ENCODE measurements at regions not wholly inside any gene's neighbourhood (a gene's known extent, or its start where the extent isn't known, plus 50 kb on each side); places are given as distances from the start of the nearest gene placed in this dataset.

GRCh38 chr21:26307640-26308039, 137.1 kb upstream of the APP start:
- Histone ChIP-seq H4K91ac (ENCODE audit: low read depth, low read length) (no peak overlapping the region), H4K8ac (ENCODE audit: low read depth, low read length) (no peak overlapping the region), H3K36me3 (ENCODE audit: control insufficient read depth in 1 of 2, insufficient read depth in 2 of 2, low read length in 2 of 2) (no peaks in the 10 kb centered on the region), H3K79me2 (ENCODE audit: control insufficient read depth, insufficient read depth, low read length, poor library complexity) (no peaks in the 10 kb centered on the region), H3K9ac (ENCODE audit: low read length) (no peak overlapping the region), H2BK5ac (ENCODE audit: low read depth, low read length, poor library complexity) (no peak overlapping the region), H2BK12ac (ENCODE audit: low read length) (no peak overlapping the region), H2AFZ (ENCODE audit: insufficient read depth, low read length, poor library complexity) (no peak overlapping the region), H4K12ac (ENCODE audit: low read depth, low read length) (no peak overlapping the region), H3K27ac (ENCODE audit: low read depth, low read length) (no peak overlapping the region), H3K4me2 (ENCODE audit: low read length) (no peak overlapping the region), H2AK5ac (ENCODE audit: low read length) (no peak overlapping the region), H3K27me3 (ENCODE audit: insufficient read depth, low read length) (no peaks in the 10 kb centered on the region), H2BK120ac (ENCODE audit: insufficient read depth, low read length, poor library complexity) (no peak overlapping the region), H3K18ac (ENCODE audit: low read length) (no peak overlapping the region), H3K14ac (ENCODE audit: low read length) (no peak overlapping the region), H3K4me3 (ENCODE audit: low read depth, low read length) (no peak overlapping the region), H3K4me1 (ENCODE audit: control insufficient read depth in 1 of 2, insufficient read depth in 2 of 2, low read length in 2 of 2) (no peaks in the 10 kb centered on the region), H3K9me3 (ENCODE audit: insufficient read depth, low read depth, low read length) (no peaks in the 10 kb centered on the region), H3K23ac (ENCODE audit: low read length) (no peak overlapping the region), H3K79me1 (ENCODE audit: low read length) (no peaks in the 10 kb centered on the region), H3K4ac (ENCODE audit: low read depth, low read length) (no peak overlapping the region)
- DNase-seq: no peak
- WGBS (ENCODE audit: extremely low coverage, insufficient coverage, insufficient read length): no CpG with 5 or more reads among the region's 2 CpGs

GRCh38 chr21:26297851-26298250, 127.3 kb upstream of the APP start:
- no peak for DNase-seq
- Histone ChIP-seq H4K91ac (ENCODE audit: low read depth, low read length) (no peak overlapping the region), H2BK5ac (ENCODE audit: low read depth, low read length, poor library complexity) (no peak overlapping the region), H4K12ac (ENCODE audit: low read depth, low read length) (no peak overlapping the region), H4K8ac (ENCODE audit: low read depth, low read length) (no peak overlapping the region), H3K9me3 (ENCODE audit: insufficient read depth, low read depth, low read length) (no peaks in the 10 kb centered on the region), H3K4me2 (ENCODE audit: low read length) (no peak overlapping the region), H3K36me3 (ENCODE audit: control insufficient read depth in 1 of 2, insufficient read depth in 2 of 2, low read length in 2 of 2) (no peaks in the 10 kb centered on the region), H3K27me3 (ENCODE audit: insufficient read depth, low read length) (no peaks in the 10 kb centered on the region), H3K23ac (ENCODE audit: low read length) (no peak overlapping the region), H3K79me1 (ENCODE audit: low read length) (no peaks in the 10 kb centered on the region), H3K9ac (ENCODE audit: low read length) (no peak overlapping the region), H3K4me3 (ENCODE audit: low read depth, low read length) (no peak overlapping the region), H3K14ac (ENCODE audit: low read length) (no peak overlapping the region), H2AFZ (ENCODE audit: insufficient read depth, low read length, poor library complexity) (no peak overlapping the region), H3K4me1 (ENCODE audit: control insufficient read depth in 1 of 2, insufficient read depth in 2 of 2, low read length in 2 of 2) (no peaks in the 10 kb centered on the region), H3K18ac (ENCODE audit: low read length) (no peak overlapping the region), H2BK12ac (ENCODE audit: low read length) (no peak overlapping the region), H2AK5ac (ENCODE audit: low read length) (no peak overlapping the region), H3K4ac (ENCODE audit: low read depth, low read length) (no peak overlapping the region), H2BK120ac (ENCODE audit: insufficient read depth, low read length, poor library complexity) (no peak overlapping the region), H3K79me2 (ENCODE audit: control insufficient read depth, insufficient read depth, low read length, poor library complexity) (no peaks in the 10 kb centered on the region), H3K27ac (ENCODE audit: low read depth, low read length) (no peak overlapping the region)

DNA sequence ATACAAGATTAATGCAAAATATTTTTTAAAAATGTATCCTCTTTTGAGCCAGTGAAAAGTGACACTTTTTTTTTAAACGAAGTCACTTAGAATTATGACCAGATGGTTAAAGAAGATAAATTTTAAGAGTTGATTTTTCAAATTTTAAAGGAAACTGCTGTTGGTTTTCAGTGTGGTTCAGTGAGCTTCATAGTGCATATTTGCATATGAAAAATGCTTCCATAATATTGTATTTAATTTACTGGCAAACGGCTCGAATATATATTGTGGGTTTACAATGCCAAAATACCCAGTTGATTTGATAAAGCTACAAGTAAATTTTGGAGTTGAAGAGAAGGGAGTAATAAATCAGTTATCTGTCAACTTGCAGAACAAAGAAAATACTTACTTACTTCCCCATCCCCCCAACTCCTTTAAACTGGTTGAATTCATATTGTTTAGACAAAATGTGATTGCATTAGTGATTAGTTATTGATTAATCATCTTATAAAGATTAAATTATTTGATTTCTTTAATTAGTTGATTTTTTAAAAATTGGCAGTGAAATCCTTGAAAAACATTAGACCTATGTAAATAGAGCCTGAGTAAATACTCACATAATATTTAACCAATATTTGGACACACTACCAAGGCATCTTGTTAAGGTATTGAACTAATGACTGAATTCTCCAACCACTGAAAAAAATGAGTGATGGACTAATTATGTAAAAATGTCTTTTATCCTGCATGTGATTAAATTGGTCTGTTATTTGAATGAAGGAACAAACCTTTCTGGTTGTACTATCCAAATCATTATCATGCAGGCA, 122.8 kb upstream of the APP start:
- Histone ChIP-seq H3K9ac (ENCODE audit: low read length) (no peak overlapping the region), H3K9me3 (ENCODE audit: insufficient read depth, low read depth, low read length) (no peaks in the 10 kb centered on the region), H3K14ac (ENCODE audit: low read length) (no peak overlapping the region), H2BK120ac (ENCODE audit: insufficient read depth, low read length, poor library complexity) (no peak overlapping the region), H2AK5ac (ENCODE audit: low read length) (no peak overlapping the region), H4K8ac (ENCODE audit: low read depth, low read length) (no peak overlapping the region), H3K18ac (ENCODE audit: low read length) (no peak overlapping the region), H3K4me1 (ENCODE audit: control insufficient read depth in 1 of 2, insufficient read depth in 2 of 2, low read length in 2 of 2) (no peaks in the 10 kb centered on the region), H4K12ac (ENCODE audit: low read depth, low read length) (no peak overlapping the region), H2BK5ac (ENCODE audit: low read depth, low read length, poor library complexity) (no peak overlapping the region), H2AFZ (ENCODE audit: insufficient read depth, low read length, poor library complexity) (no peak overlapping the region), H3K79me2 (ENCODE audit: control insufficient read depth, insufficient read depth, low read length, poor library complexity) (no peaks in the 10 kb centered on the region), H3K27ac (ENCODE audit: low read depth, low read length) (no peak overlapping the region), H3K36me3 (ENCODE audit: control insufficient read depth in 1 of 2, insufficient read depth in 2 of 2, low read length in 2 of 2) (no peaks in the 10 kb centered on the region), H4K91ac (ENCODE audit: low read depth, low read length) (no peak overlapping the region), H3K4ac (ENCODE audit: low read depth, low read length) (no peak overlapping the region), H3K4me2 (ENCODE audit: low read length) (no peak overlapping the region), H3K27me3 (ENCODE audit: insufficient read depth, low read length) (no peaks in the 10 kb centered on the region), H3K4me3 (ENCODE audit: low read depth, low read length) (no peak overlapping the region), H2BK12ac (ENCODE audit: low read length) (no peak overlapping the region), H3K23ac (ENCODE audit: low read length) (no peak overlapping the region), H3K79me1 (ENCODE audit: low read length) (no peaks in the 10 kb centered on the region)
- no CpG with 5 or more reads among the region's 3 CpGs for WGBS (ENCODE audit: extremely low coverage, insufficient coverage, insufficient read length)
- DNase-seq: no peak

DNA sequence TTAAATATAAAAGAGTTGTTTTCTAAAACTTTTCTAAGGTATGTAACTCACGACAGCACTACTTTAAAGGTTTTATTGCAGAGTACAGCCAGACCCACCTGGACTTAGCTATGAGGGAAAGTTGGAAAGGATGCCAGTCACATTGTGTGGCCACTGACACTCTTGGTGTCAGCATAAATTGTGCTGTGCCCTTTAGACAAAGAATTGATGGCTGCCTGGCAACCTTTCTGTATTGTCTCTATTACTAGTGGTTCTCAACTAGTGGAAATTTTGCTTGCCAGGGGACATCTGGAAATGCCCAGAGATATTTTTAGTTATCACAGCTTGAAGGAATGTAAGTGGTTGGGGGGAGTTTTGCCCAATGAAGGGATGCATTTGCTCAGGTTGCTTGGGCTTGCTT, 117.5 kb upstream of the APP start:
- no CpG with 5 or more reads among the region's 1 CpG for WGBS (ENCODE audit: extremely low coverage, insufficient coverage, insufficient read length)

More for the DNA sequence above, 117.5 kb upstream of the APP start:
- H3K79me2 ChIP-seq (ENCODE audit: control insufficient read depth, insufficient read depth, low read length, poor library complexity): no peaks in the 10 kb centered on the region
- no peak overlapping the region for H2AK5ac ChIP-seq (ENCODE audit: low read length)
- no peak overlapping the region for H3K14ac ChIP-seq (ENCODE audit: low read length)
- no peaks in the 10 kb centered on the region for H3K4me1 ChIP-seq (ENCODE audit: control insufficient read depth in 1 of 2, insufficient read depth in 2 of 2, low read length in 2 of 2)
- no peak overlapping the region for H2BK5ac ChIP-seq (ENCODE audit: low read depth, low read length, poor library complexity)
- no peak overlapping the region for H3K4me2 ChIP-seq (ENCODE audit: low read length)
- no peak for DNase-seq
- H4K91ac ChIP-seq (ENCODE audit: low read depth, low read length): no peak overlapping the region
- no peak overlapping the region for H3K4me3 ChIP-seq (ENCODE audit: low read depth, low read length)
- H3K23ac ChIP-seq (ENCODE audit: low read length): no peak overlapping the region
- H2BK12ac ChIP-seq (ENCODE audit: low read length): no peak overlapping the region
- H3K4ac ChIP-seq (ENCODE audit: low read depth, low read length): no peak overlapping the region
- no peaks in the 10 kb centered on the region for H3K79me1 ChIP-seq (ENCODE audit: low read length)
- H3K27ac ChIP-seq (ENCODE audit: low read depth, low read length): no peak overlapping the region
- H3K36me3 ChIP-seq (ENCODE audit: control insufficient read depth in 1 of 2, insufficient read depth in 2 of 2, low read length in 2 of 2): no peaks in the 10 kb centered on the region
- no peak overlapping the region for H3K18ac ChIP-seq (ENCODE audit: low read length)
- no peak overlapping the region for H4K12ac ChIP-seq (ENCODE audit: low read depth, low read length)
- no peaks in the 10 kb centered on the region for H3K9me3 ChIP-seq (ENCODE audit: insufficient read depth, low read depth, low read length)
- no peak overlapping the region for H2AFZ ChIP-seq (ENCODE audit: insufficient read depth, low read length, poor library complexity)
- H3K27me3 ChIP-seq (ENCODE audit: insufficient read depth, low read length): no peaks in the 10 kb centered on the region
- H3K9ac ChIP-seq (ENCODE audit: low read length): no peak overlapping the region
- no peak overlapping the region for H4K8ac ChIP-seq (ENCODE audit: low read depth, low read length)
- H2BK120ac ChIP-seq (ENCODE audit: insufficient read depth, low read length, poor library complexity): no peak overlapping the region

Measured in trophoblast cell (in vitro differentiated cells and primary cell).